Mammary epithelial cell (primary cell): ENCODE measurements at regions not wholly inside any gene's neighbourhood (a gene's known extent, or its start where the extent isn't known, plus 50 kb on each side); places are given as distances from the start of the nearest gene placed in this dataset.

Experiments used
- EZH2 ChIP-seq: IDR thresholded peaks from 2 replicates; pipeline ENCODE4 v1.6.1; 2012; ENCODE audit warnings: low read length, inconsistent platforms, borderline replicate concordance
- TF ChIP-seq, protein P1 (sequence below), 2 donors: IDR thresholded peaks in 1 of 2; conservative IDR thresholded peaks in 1 of 2; 2 replicates each; pipeline ENCODE4 v1.5.1; 2011 to 2012; ENCODE audit warnings: inconsistent platforms in 2 of 2, low read length in 2 of 2, mild to moderate bottlenecking in 2 of 2, control low read depth in 1 of 2, low read depth in 1 of 2; ENCODE audit not compliant: insufficient read depth in 1 of 2; ENCODE audit errors: extremely low read depth in 1 of 2

DNA sequence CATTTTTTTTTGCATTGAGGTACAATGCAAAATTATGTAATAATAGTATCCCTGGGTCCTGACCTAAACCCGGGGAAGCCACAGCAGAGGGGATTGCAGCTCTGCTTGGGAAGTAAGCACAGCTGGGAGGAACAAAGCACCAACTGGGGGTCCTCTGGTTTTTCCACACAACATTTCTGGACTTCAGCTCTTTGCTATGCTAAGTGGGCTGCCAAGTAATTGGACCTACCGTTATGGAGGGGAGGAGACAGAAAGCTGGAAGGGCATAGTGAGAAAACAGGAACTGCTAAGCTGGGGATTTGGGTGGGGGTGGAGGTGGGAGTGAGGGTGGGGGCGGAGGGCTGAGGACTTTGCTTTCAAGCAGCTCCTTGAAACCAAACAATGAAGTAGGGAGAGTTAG, 183.3 kb downstream of the ZIC3 start:
- TF ChIP-seq, protein P1, sequence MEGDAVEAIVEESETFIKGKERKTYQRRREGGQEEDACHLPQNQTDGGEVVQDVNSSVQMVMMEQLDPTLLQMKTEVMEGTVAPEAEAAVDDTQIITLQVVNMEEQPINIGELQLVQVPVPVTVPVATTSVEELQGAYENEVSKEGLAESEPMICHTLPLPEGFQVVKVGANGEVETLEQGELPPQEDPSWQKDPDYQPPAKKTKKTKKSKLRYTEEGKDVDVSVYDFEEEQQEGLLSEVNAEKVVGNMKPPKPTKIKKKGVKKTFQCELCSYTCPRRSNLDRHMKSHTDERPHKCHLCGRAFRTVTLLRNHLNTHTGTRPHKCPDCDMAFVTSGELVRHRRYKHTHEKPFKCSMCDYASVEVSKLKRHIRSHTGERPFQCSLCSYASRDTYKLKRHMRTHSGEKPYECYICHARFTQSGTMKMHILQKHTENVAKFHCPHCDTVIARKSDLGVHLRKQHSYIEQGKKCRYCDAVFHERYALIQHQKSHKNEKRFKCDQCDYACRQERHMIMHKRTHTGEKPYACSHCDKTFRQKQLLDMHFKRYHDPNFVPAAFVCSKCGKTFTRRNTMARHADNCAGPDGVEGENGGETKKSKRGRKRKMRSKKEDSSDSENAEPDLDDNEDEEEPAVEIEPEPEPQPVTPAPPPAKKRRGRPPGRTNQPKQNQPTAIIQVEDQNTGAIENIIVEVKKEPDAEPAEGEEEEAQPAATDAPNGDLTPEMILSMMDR (conservative IDR thresholded peaks at IDR 0.05 in 1 of 2, IDR thresholded peaks at IDR 0.05 in 1 of 2; ENCODE audit: extremely low read depth in 1 of 2, insufficient read depth in 1 of 2, low read depth in 1 of 2, low read length in 2 of 2): no peak
- no peak for TF ChIP-seq EZH2
